ENCODE measurements at regions not wholly inside any gene's neighbourhood (a gene's known extent, or its start where the extent isn't known, plus 50 kb on each side); places are given as distances from the start of the nearest gene placed in this dataset.

DNA sequence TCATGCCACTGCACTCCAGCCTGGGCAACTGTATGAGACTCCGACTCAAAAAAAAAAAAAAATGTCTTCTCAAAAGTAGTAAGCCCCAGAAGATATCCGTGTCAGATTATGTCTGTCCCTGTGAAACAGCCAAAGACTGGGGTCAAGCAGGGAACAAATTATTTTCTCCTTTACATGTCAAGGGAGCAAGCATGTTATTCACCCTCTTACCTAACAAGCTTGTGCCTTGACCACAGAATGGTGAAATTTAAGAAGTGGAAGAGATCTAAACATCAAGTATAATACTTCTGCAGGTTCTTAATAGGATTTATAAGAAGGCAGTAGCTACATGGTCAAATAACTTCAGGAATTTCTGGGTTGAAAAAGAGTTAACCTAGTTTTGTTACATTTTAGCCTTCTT lies 187.9 kb downstream of the ZNF365 start:
- in situ Hi-C loops (cut with MboI; ENCODE audit: low sequenced_read_pairs, unreplicated experiment) = loop anchor here (10.0 kb wide), 1 partner anchor 127 kb away; no protein-coding TSS in a partner anchor
- DNase-seq (ENCODE audit: low spot score) = no peak

DNA sequence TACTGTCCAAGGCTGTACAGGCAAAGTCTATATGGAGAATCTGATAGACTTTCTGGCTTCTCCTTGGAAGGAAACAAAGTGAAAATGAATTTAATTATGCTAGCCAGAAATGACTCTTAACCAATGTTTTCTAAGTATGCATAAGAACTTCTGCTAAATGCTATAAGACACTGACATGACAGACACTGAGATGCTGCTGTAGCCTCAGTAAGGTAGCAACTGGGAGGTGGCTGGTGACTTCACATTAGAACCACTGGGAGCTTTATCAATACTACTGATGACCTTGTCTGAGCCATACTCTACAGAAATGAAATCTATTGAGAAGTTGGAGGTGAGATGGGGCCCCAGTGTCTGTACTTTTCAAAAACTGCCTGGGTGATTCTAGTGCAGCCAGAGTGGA lies 188.6 kb downstream of the ZNF365 start:
- in situ Hi-C loops (cut with MboI; ENCODE audit: low sequenced_read_pairs, unreplicated experiment) = loop anchor here (10.0 kb wide), 1 partner anchor 128 kb away; no protein-coding TSS in a partner anchor
- TF ChIP-seq, protein P1, sequence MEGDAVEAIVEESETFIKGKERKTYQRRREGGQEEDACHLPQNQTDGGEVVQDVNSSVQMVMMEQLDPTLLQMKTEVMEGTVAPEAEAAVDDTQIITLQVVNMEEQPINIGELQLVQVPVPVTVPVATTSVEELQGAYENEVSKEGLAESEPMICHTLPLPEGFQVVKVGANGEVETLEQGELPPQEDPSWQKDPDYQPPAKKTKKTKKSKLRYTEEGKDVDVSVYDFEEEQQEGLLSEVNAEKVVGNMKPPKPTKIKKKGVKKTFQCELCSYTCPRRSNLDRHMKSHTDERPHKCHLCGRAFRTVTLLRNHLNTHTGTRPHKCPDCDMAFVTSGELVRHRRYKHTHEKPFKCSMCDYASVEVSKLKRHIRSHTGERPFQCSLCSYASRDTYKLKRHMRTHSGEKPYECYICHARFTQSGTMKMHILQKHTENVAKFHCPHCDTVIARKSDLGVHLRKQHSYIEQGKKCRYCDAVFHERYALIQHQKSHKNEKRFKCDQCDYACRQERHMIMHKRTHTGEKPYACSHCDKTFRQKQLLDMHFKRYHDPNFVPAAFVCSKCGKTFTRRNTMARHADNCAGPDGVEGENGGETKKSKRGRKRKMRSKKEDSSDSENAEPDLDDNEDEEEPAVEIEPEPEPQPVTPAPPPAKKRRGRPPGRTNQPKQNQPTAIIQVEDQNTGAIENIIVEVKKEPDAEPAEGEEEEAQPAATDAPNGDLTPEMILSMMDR (IDR thresholded peaks at IDR 0.05; ENCODE audit: borderline replicate concordance, control extremely low read depth, extremely low read depth, insufficient read depth, missing control alignments) = no peak
- no peak for DNase-seq (ENCODE audit: low spot score)

More for the DNA sequence above, 187.9 kb downstream of the ZNF365 start:
- TF ChIP-seq, protein P1 (IDR thresholded peaks at IDR 0.05; ENCODE audit: borderline replicate concordance, control extremely low read depth, extremely low read depth, insufficient read depth, missing control alignments) = no peak

DNA sequence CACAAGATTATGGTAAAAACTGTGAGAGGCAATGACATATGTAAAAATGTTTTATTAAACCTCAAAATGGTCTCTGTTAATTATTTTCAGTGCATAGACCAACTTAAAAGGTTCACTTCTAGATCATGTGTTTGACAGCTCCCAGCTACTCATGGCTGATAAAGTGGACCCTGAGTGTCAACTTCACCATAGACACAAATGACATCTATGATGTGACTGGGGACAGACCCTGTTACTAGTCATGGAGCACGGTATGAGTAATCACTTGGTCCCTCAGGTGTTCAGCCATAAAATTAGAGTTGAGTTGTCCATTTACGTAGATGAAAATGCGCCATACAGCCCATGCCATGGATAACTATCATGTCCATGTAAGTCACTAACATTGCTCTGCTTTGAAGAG lies 199.8 kb downstream of the ZNF365 start:
- in situ Hi-C loops (cut with MboI; ENCODE audit: low sequenced_read_pairs, unreplicated experiment) = no loop called here
- TF ChIP-seq, protein P1 (IDR thresholded peaks at IDR 0.05; ENCODE audit: borderline replicate concordance, control extremely low read depth, extremely low read depth, insufficient read depth, missing control alignments) = no peak
- DNase-seq (ENCODE audit: low spot score) = no peak

DNA sequence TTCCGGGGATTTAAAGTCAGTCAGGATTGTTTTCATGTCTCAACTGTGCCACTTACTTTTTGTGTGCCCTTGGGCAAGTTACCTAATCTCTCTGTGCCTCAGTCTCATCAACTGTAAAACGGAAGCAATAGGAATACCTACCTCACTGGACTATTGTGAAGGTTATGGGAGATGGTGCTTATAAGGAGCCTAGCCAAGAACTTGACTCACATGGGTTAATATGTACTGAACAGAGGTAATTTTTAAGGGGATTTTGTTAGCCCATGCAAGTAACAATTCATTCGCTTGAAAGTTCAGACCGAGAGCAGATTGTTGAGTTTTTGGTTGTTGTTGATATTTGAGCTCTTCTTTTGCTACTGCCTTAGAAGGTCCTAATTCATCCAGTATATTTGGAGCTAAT lies 202.9 kb downstream of the ZNF365 start:
- TF ChIP-seq, protein P1 (IDR thresholded peaks at IDR 0.05; ENCODE audit: borderline replicate concordance, control extremely low read depth, extremely low read depth, insufficient read depth, missing control alignments) = no peak
- no peak for DNase-seq (ENCODE audit: low spot score)
- in situ Hi-C loops (cut with MboI; ENCODE audit: low sequenced_read_pairs, unreplicated experiment) = loop anchor here (25.0 kb wide), 1 partner anchor 510 kb away; no protein-coding TSS in a partner anchor

DNA sequence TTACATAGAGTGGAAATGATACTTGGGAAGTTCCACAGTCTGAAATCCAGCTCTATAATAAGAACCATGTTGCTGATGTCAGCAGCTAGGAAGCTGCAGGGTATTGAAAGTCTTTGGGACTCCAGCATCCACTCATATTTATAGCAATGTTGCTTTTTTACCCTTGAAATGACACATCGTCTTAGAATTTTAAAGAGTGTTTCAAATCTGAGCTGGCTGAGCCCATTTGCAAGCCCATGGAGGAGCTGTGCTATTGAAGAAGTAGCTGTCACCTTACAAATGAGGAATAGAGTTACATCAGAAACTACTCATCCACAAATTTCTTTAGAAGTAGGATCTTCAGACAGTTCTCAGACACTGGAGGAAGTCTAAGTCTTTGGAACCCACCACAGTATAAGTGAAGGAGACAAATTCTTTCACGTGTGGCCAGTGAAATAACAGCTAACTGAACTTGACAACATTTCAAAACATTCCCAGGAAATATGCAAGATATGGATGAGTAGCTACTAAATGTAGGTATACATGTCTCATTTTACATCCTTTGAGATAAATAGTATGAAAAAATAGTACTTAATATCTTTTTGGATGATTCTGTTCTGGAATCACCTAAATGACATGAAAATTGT lies 203.6 kb downstream of the ZNF365 start:
- DNase-seq (ENCODE audit: low spot score) = no peak
- TF ChIP-seq, protein P1 (IDR thresholded peaks at IDR 0.05; ENCODE audit: borderline replicate concordance, control extremely low read depth, extremely low read depth, insufficient read depth, missing control alignments) = no peak
- in situ Hi-C loops (cut with MboI; ENCODE audit: low sequenced_read_pairs, unreplicated experiment) = loop anchor here (25.0 kb wide), 1 partner anchor 510 kb away; no protein-coding TSS in a partner anchor

DNA sequence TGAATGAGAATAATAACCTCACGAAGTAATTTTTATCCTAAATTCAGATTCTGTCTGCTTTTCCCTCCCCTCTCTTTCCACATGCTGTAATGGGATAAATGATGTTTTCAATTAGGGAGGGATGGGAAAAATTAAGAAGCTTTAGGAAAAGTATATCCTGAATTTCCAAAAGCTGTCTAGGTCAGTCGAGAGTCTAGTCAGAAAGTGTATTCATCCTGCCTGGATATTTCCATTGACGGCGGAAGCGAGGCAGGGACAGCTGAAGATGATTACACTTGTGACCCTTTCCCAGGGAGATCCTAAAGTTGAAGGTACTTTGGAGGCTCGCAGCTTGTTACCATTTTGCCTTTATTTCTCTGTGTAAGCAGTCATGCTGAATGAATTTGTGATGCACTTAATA lies 204.1 kb downstream of the ZNF365 start:
- TF ChIP-seq, protein P1 (IDR thresholded peaks at IDR 0.05; ENCODE audit: borderline replicate concordance, control extremely low read depth, extremely low read depth, insufficient read depth, missing control alignments) = no peak
- in situ Hi-C loops (cut with MboI; ENCODE audit: low sequenced_read_pairs, unreplicated experiment) = loop anchor here (25.0 kb wide), 1 partner anchor 509 kb away; no protein-coding TSS in a partner anchor
- no peak for DNase-seq (ENCODE audit: low spot score)
